ENCODE measurements at regions not wholly inside any gene's neighbourhood (a gene's known extent, or its start where the extent isn't known, plus 50 kb on each side); places are given as distances from the start of the nearest gene placed in this dataset.

DNA sequence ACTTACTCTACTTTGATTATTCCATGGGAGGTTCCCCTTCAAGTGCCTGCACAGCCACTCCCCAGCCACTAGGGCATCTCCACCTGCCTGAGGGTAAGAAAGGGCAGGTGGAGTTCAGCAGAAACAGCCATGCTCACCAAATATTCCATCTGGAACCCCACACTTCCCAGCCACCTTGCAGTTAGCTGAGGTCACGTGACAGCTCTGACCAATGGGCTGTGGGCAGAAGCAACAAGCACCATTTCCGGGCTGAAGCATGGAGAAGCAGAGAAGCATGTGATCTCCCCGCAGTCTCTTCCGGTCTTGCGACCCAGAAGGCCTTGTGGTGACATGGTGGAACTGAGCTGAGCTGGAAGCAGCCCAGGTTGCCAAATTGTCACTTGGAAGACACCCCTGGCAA is 108.6 kb downstream of the CCT6B start:
- DNase-seq (ENCODE audit: low read depth in 6 of 9, low spot score in 9 of 9): no peak
- H3K27me3 ChIP-seq (ENCODE audit: control insufficient read depth in 2 of 2, insufficient read depth in 1 of 2, low read length in 1 of 2): no peaks in the 10 kb centered on the region
- H3K36me3 ChIP-seq (ENCODE audit: control insufficient read depth in 2 of 2, insufficient read depth in 2 of 2, low read length in 1 of 2): no peaks in the 10 kb centered on the region
- 93% methylated on average over 5 of the region's 5 CpGs for WGBS
- no peaks in the 10 kb centered on the region for H3K9me3 ChIP-seq (ENCODE audit: control insufficient read depth in 2 of 2, insufficient read depth in 1 of 2, low read length in 1 of 2)
- no peak overlapping the region for H3K27ac ChIP-seq (ENCODE audit: low read depth in 1 of 2, low read length in 1 of 2)
- no peak overlapping the region for H3K4me3 ChIP-seq (ENCODE audit: low read length in 2 of 2)
- no peaks in the 10 kb centered on the region for H3K4me1 ChIP-seq (ENCODE audit: control insufficient read depth in 2 of 2, insufficient read depth in 2 of 2, low read length in 2 of 2)

DNA sequence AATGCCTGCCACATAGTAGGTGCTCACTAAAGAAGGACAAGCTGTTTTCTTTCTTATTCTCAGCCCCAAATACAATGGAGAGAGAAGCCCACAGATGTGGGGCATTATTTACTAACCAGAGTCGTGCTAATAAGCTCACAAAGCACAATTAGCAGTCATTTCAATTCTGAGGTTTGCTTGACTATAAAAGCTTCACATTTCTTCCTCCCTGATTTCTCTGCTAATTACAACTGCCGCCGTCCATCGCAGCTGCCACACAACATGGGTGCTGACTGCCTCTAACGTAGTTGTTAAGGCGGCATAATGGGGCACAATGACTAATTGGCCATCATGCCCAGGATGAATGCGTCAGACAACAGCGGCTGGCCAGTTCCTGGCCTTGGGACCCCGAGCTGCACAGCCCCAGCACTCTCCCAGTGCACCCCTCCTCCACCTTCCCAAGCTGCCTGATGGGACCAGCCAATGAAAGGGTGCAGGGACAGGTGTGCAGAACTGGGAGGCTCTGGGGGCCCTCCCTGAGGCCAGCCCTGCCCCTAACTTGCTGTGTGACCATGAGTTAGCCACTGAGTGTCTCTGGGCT is 109.2 kb downstream of the CCT6B start:
- Histone ChIP-seq H3K36me3 (ENCODE audit: control insufficient read depth in 2 of 2, insufficient read depth in 2 of 2, low read length in 1 of 2) (no peaks in the 10 kb centered on the region), H3K27ac (ENCODE audit: low read depth in 1 of 2, low read length in 1 of 2) (no peak overlapping the region), H3K4me3 (ENCODE audit: low read length in 2 of 2) (no peak overlapping the region), H3K9me3 (ENCODE audit: control insufficient read depth in 2 of 2, insufficient read depth in 1 of 2, low read length in 1 of 2) (no peaks in the 10 kb centered on the region), H3K27me3 (ENCODE audit: control insufficient read depth in 2 of 2, insufficient read depth in 1 of 2, low read length in 1 of 2) (no peaks in the 10 kb centered on the region), H3K4me1 (ENCODE audit: control insufficient read depth in 2 of 2, insufficient read depth in 2 of 2, low read length in 2 of 2) (no peaks in the 10 kb centered on the region)
- no peak for DNase-seq (ENCODE audit: low read depth in 6 of 9, low spot score in 9 of 9)
- 95% methylated on average over 9 of the region's 9 CpGs for WGBS

DNA sequence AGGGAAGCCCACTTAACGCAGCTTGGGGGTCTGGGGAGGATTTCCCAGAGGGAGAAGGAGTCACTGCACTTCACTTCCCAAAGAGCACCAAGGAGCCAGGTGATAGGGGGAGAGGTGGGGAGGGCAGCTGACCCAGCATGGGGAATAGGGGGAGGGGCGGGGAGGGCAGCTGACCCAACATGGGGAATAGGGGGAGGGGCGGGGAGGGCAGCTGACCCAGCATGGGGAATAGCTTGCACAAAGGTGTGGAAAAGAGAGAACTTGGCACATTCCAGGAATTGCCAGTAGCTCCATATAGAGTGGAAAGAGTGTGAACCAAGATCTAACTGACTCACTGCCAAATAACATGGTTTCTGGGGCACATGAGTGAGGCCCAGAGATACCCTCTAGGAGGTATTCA is 110.3 kb downstream of the CCT6B start:
- H3K27ac ChIP-seq (ENCODE audit: low read depth in 1 of 2, low read length in 1 of 2): no peak overlapping the region
- H3K36me3 ChIP-seq (ENCODE audit: control insufficient read depth in 2 of 2, insufficient read depth in 2 of 2, low read length in 1 of 2): no peaks in the 10 kb centered on the region
- H3K9me3 ChIP-seq (ENCODE audit: control insufficient read depth in 2 of 2, insufficient read depth in 1 of 2, low read length in 1 of 2): no peaks in the 10 kb centered on the region
- no peaks in the 10 kb centered on the region for H3K27me3 ChIP-seq (ENCODE audit: control insufficient read depth in 2 of 2, insufficient read depth in 1 of 2, low read length in 1 of 2)
- WGBS: 96% methylated on average over 3 of the region's 3 CpGs
- DNase-seq (ENCODE audit: low read depth in 6 of 9, low spot score in 9 of 9): no peak
- no peak overlapping the region for H3K4me3 ChIP-seq (ENCODE audit: low read length in 2 of 2)
- no peaks in the 10 kb centered on the region for H3K4me1 ChIP-seq (ENCODE audit: control insufficient read depth in 2 of 2, insufficient read depth in 2 of 2, low read length in 2 of 2)

DNA sequence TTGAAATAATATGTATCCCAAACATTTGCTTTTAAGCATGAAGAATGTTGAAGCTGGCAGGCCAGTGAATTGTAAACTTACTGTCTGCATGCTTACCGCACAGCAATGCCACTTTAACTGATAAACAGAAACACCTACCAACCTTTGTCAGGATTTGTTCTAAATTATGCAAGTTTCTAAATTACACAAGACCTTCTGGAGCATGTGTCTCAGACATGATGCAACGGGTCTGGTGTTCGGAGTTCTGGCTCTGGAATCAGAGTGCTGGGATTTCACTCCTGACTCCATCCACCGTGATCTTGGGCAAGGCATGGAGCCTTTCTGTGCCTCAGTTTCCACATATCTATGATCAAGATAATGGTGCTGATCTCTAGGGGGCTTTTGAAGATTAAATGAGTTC is 111.2 kb downstream of the CCT6B start:
- Histone ChIP-seq H3K36me3 (ENCODE audit: control insufficient read depth in 2 of 2, insufficient read depth in 2 of 2, low read length in 1 of 2) (no peaks in the 10 kb centered on the region), H3K27ac (ENCODE audit: low read depth in 1 of 2, low read length in 1 of 2) (no peak overlapping the region), H3K27me3 (ENCODE audit: control insufficient read depth in 2 of 2, insufficient read depth in 1 of 2, low read length in 1 of 2) (no peaks in the 10 kb centered on the region), H3K4me3 (ENCODE audit: low read length in 2 of 2) (no peak overlapping the region), H3K9me3 (ENCODE audit: control insufficient read depth in 2 of 2, insufficient read depth in 1 of 2, low read length in 1 of 2) (no peaks in the 10 kb centered on the region), H3K4me1 (ENCODE audit: control insufficient read depth in 2 of 2, insufficient read depth in 2 of 2, low read length in 2 of 2) (no peaks in the 10 kb centered on the region)
- no peak for DNase-seq (ENCODE audit: low read depth in 6 of 9, low spot score in 9 of 9)
- WGBS: 92% methylated on average over 4 of the region's 4 CpGs

DNA sequence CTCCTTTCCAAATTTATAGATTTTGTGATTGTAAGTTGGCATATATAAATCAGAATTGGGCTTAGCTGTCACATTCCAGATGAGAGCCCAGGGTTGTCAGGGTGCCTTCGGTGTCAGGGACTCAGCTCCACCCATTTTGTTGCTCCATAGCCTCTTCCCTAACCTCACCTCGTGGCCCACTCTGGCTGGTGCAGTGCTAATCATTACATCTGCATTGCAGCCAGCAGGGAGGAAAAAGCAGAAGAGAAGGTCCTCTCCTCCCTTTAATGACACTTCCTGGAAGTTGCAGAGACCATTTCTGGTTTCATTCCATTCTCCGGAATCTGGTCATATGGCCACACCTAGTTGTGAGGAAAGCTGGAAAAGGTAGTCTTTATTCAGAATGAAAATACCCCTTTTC is 113.3 kb downstream of the CCT6B start:
- no peaks in the 10 kb centered on the region for H3K36me3 ChIP-seq (ENCODE audit: control insufficient read depth in 2 of 2, insufficient read depth in 2 of 2, low read length in 1 of 2)
- no peaks in the 10 kb centered on the region for H3K4me1 ChIP-seq (ENCODE audit: control insufficient read depth in 2 of 2, insufficient read depth in 2 of 2, low read length in 2 of 2)
- H3K27ac ChIP-seq (ENCODE audit: low read depth in 1 of 2, low read length in 1 of 2): no peak overlapping the region
- no peaks in the 10 kb centered on the region for H3K27me3 ChIP-seq (ENCODE audit: control insufficient read depth in 2 of 2, insufficient read depth in 1 of 2, low read length in 1 of 2)
- no peak for DNase-seq (ENCODE audit: low read depth in 6 of 9, low spot score in 9 of 9)
- no peaks in the 10 kb centered on the region for H3K9me3 ChIP-seq (ENCODE audit: control insufficient read depth in 2 of 2, insufficient read depth in 1 of 2, low read length in 1 of 2)
- 71% methylated on average over 3 of the region's 3 CpGs for WGBS
- H3K4me3 ChIP-seq (ENCODE audit: low read length in 2 of 2): no peak overlapping the region

DNA sequence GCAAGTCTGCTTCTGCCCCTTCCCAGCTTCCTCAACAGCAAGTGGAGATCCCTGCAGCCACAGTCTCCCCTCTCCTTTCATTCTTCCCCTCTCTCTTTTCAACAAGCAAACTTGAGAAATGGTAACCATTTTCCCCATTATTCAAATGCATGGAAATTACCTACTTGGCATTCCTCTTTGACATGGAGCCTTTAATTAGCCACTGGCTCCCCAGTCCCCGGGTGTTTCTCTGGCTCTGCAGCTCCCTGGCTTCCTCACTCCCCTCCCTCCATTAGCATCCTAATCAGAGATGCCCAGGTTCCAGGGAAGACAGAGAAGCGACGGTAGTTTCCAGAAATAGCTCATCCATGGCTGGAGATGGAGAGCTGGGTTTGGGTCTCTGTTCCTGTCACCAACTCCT is 116.0 kb downstream of the CCT6B start:
- H3K4me3 ChIP-seq (ENCODE audit: low read length in 2 of 2): no peak overlapping the region
- H3K27me3 ChIP-seq (ENCODE audit: control insufficient read depth in 2 of 2, insufficient read depth in 1 of 2, low read length in 1 of 2): no peaks in the 10 kb centered on the region
- no peaks in the 10 kb centered on the region for H3K36me3 ChIP-seq (ENCODE audit: control insufficient read depth in 2 of 2, insufficient read depth in 2 of 2, low read length in 1 of 2)
- WGBS: 82% methylated on average over 3 of the region's 3 CpGs
- H3K27ac ChIP-seq (ENCODE audit: low read depth in 1 of 2, low read length in 1 of 2): no peak overlapping the region
- no peaks in the 10 kb centered on the region for H3K9me3 ChIP-seq (ENCODE audit: control insufficient read depth in 2 of 2, insufficient read depth in 1 of 2, low read length in 1 of 2)
- no peak for DNase-seq (ENCODE audit: low read depth in 6 of 9, low spot score in 9 of 9)
- no peaks in the 10 kb centered on the region for H3K4me1 ChIP-seq (ENCODE audit: control insufficient read depth in 2 of 2, insufficient read depth in 2 of 2, low read length in 2 of 2)

DNA sequence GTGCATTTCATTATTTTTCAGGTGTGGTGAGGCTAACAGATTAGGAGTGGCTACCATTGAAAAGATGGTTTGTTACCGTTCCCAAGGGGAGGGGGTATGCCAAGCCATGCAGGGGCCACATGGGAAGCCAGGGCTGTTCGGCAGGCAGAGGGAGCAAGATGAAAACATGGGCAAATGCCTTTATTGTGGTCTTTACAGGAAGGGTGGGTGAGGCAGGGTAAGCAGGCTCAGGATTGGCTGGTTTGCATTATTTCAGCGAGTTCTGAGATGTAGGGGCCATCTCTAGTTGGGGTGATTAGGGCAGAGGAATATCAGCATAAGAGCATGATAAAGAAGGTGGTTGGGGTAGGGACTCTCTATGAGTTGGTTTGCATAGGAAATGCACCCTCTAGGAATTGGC is 117.6 kb downstream of the CCT6B start:
- Histone ChIP-seq H3K27ac (ENCODE audit: low read depth in 1 of 2, low read length in 1 of 2) (no peak overlapping the region), H3K27me3 (ENCODE audit: control insufficient read depth in 2 of 2, insufficient read depth in 1 of 2, low read length in 1 of 2) (no peaks in the 10 kb centered on the region), H3K36me3 (ENCODE audit: control insufficient read depth in 2 of 2, insufficient read depth in 2 of 2, low read length in 1 of 2) (no peaks in the 10 kb centered on the region), H3K9me3 (ENCODE audit: control insufficient read depth in 2 of 2, insufficient read depth in 1 of 2, low read length in 1 of 2) (no peaks in the 10 kb centered on the region), H3K4me1 (ENCODE audit: control insufficient read depth in 2 of 2, insufficient read depth in 2 of 2, low read length in 2 of 2) (no peaks in the 10 kb centered on the region), H3K4me3 (ENCODE audit: low read length in 2 of 2) (no peak overlapping the region)
- no peak for DNase-seq (ENCODE audit: low read depth in 6 of 9, low spot score in 9 of 9)
- 10% methylated on average over 3 of the region's 3 CpGs for WGBS

DNA sequence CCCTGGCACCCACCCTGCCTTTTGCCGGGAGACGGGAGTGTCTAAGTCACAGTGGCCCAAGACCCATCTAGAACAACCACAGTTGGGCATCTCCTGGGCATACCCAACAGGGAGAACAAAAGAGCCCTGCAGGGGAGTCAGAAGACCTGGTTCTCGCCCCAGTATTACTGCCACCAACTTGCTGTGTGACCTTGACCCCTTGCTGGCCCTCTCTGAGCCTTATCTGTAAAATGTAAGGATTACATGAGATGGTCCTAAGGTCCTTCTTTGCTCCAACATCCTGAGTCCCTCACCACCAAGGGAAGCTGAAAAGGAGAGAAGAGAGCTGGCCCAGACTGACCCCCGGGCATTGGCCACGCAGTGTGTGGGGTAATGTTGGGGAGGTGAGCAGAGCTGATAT is 119.0 kb downstream of the CCT6B start:
- H3K9me3 ChIP-seq (ENCODE audit: control insufficient read depth in 2 of 2, insufficient read depth in 1 of 2, low read length in 1 of 2): no peaks in the 10 kb centered on the region
- no peak overlapping the region for H3K4me3 ChIP-seq (ENCODE audit: low read length in 2 of 2)
- H3K27me3 ChIP-seq (ENCODE audit: control insufficient read depth in 2 of 2, insufficient read depth in 1 of 2, low read length in 1 of 2): no peaks in the 10 kb centered on the region
- H3K27ac ChIP-seq (ENCODE audit: low read depth in 1 of 2, low read length in 1 of 2): no peak overlapping the region
- over 99% methylated on average over 5 of the region's 5 CpGs for WGBS
- no peaks in the 10 kb centered on the region for H3K36me3 ChIP-seq (ENCODE audit: control insufficient read depth in 2 of 2, insufficient read depth in 2 of 2, low read length in 1 of 2)
- no peak for DNase-seq (ENCODE audit: low read depth in 6 of 9, low spot score in 9 of 9)
- H3K4me1 ChIP-seq (ENCODE audit: control insufficient read depth in 2 of 2, insufficient read depth in 2 of 2, low read length in 2 of 2): no peaks in the 10 kb centered on the region

DNA sequence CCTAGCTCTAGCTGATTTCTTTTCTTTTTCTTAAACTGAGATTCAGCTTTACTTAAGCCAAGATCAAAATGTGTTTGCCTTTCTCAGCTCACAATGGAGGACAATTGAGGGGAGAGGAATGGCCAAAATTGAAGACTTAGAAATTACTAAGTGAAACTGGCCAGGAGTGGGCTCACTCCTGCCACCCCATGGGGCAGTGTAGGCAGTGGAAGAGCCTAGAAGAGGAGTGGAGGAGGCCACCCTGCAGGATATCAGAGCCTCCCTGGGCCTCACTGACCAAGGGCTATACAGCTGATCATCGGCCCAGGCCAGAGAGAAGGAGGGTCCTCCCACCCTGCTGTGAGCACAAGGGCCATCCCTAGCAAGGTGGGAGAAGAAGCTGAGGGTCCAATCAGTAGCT is 119.8 kb downstream of the CCT6B start:
- Histone ChIP-seq H3K27ac (ENCODE audit: low read depth in 1 of 2, low read length in 1 of 2) (no peak overlapping the region), H3K9me3 (ENCODE audit: control insufficient read depth in 2 of 2, insufficient read depth in 1 of 2, low read length in 1 of 2) (no peaks in the 10 kb centered on the region), H3K4me3 (ENCODE audit: low read length in 2 of 2) (no peak overlapping the region), H3K4me1 (ENCODE audit: control insufficient read depth in 2 of 2, insufficient read depth in 2 of 2, low read length in 2 of 2) (no peaks in the 10 kb centered on the region), H3K27me3 (ENCODE audit: control insufficient read depth in 2 of 2, insufficient read depth in 1 of 2, low read length in 1 of 2) (no peaks in the 10 kb centered on the region), H3K36me3 (ENCODE audit: control insufficient read depth in 2 of 2, insufficient read depth in 2 of 2, low read length in 1 of 2) (no peaks in the 10 kb centered on the region)
- DNase-seq (ENCODE audit: low read depth in 6 of 9, low spot score in 9 of 9): no peak
- 91% methylated on average over 1 of the region's 1 CpG for WGBS

DNA sequence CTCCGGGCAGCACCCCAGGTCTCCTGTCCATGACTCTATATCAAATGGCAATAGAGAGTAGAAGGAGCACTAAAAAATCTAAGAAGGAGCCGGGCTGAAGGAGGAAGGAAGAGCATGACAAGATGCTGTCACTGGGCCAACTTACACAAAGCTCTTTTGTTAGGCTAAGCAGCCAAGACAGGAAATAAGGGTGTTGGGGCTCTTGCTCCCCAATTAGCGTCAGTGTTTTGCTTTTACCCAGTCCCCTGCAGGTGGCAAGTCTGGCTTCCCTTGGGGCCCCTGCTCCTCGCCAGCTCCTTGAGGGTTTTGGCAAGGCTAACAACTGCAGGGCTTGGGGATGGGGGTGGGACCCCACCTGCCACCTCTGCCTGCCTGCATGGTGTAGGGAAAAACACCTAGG is 120.5 kb downstream of the CCT6B start:
- peak in 1 of 9 donors; percentile 12 for DNase-seq (ENCODE audit: low read depth in 6 of 9, low spot score in 9 of 9)
- H3K27ac ChIP-seq (ENCODE audit: low read depth in 1 of 2, low read length in 1 of 2): no peak overlapping the region
- H3K36me3 ChIP-seq (ENCODE audit: control insufficient read depth in 2 of 2, insufficient read depth in 2 of 2, low read length in 1 of 2): no peaks in the 10 kb centered on the region
- no peaks in the 10 kb centered on the region for H3K27me3 ChIP-seq (ENCODE audit: control insufficient read depth in 2 of 2, insufficient read depth in 1 of 2, low read length in 1 of 2)
- H3K9me3 ChIP-seq (ENCODE audit: control insufficient read depth in 2 of 2, insufficient read depth in 1 of 2, low read length in 1 of 2): no peaks in the 10 kb centered on the region
- H3K4me1 ChIP-seq (ENCODE audit: control insufficient read depth in 2 of 2, insufficient read depth in 2 of 2, low read length in 2 of 2): no peaks in the 10 kb centered on the region
- H3K4me3 ChIP-seq (ENCODE audit: low read length in 2 of 2): no peak overlapping the region
- WGBS: 17% methylated on average over 4 of the region's 4 CpGs
